KMS-11 (cell line): ENCODE measurements at regions not wholly inside any gene's neighbourhood (a gene's known extent, or its start where the extent isn't known, plus 50 kb on each side); places are given as distances from the start of the nearest gene placed in this dataset.
"Not testable (repeated sequence)": the region's sequence is repeated elsewhere in the genome, so short reads cannot be mapped to it uniquely, and the experiment has no call there.

Source experiments
- H2AFZ ChIP-seq: fragments of 200-600 bp; sonication (generic); 2 replicates; pipeline ENCODE4 v1.6.1; 2016; ENCODE audit warnings: antibody characterized with exemption, mixed run types, low read depth
- H3K27ac ChIP-seq: fragments of 200-600 bp; sonication (generic); 2 replicates; pipeline ENCODE4 v1.6.1; 2016; ENCODE audit warnings: mild to moderate bottlenecking, mixed run types
- H3K27me3 ChIP-seq: fragments of 200-600 bp; sonication (generic); 2 replicates; pipeline ENCODE4 v1.6.1; 2017; ENCODE audit warnings: mild to moderate bottlenecking, low read depth, mixed run types, moderate library complexity; ENCODE audit not compliant: insufficient read depth
- H3K36me3 ChIP-seq: fragments of 200-600 bp; sonication (generic); 2 replicates; pipeline ENCODE4 v1.6.1; 2017; ENCODE audit warnings: mild to moderate bottlenecking, mixed run types; ENCODE audit not compliant: insufficient read depth
- H3K4me1 ChIP-seq: fragments of 200-600 bp; sonication (generic); 2 replicates; pipeline ENCODE4 v1.6.1; 2016; ENCODE audit warnings: mild to moderate bottlenecking, low read depth, mixed run types; ENCODE audit not compliant: poor library complexity, severe bottlenecking
- H3K4me2 ChIP-seq: fragments of 200-600 bp; sonication (generic); 2 replicates; pipeline ENCODE4 v1.7.0; 2016; ENCODE audit warnings: mild to moderate bottlenecking, mixed run types
- H3K4me3 ChIP-seq: fragments of 200-600 bp; sonication (generic); IDR thresholded peaks from 2 replicates; pipeline ENCODE4 v1.6.1; 2017; ENCODE audit warnings: low read depth, low read length, mixed read lengths; ENCODE audit not compliant: insufficient read depth
- H3K79me2 ChIP-seq: fragments of 200-600 bp; sonication (generic); 2 replicates; pipeline ENCODE4 v1.6.1; 2016; ENCODE audit warnings: low read depth, mixed run types; ENCODE audit not compliant: insufficient read depth
- H3K9ac ChIP-seq: fragments of 200-600 bp; sonication (generic); 2 replicates; pipeline ENCODE4 v1.6.1; 2016; ENCODE audit warnings: mild to moderate bottlenecking, mixed run types
- H4K20me1 ChIP-seq: fragments of 200-600 bp; sonication (generic); 2 replicates; pipeline ENCODE4 v1.6.1; 2016; ENCODE audit warnings: mild to moderate bottlenecking, mixed run types; ENCODE audit not compliant: insufficient read depth
- TF ChIP-seq, protein P1 (sequence below): fragments of 200-600 bp; sonication (generic); conservative IDR thresholded peaks from 2 replicates; pipeline ENCODE4 v1.6.1; 2017; ENCODE audit warnings: low read depth, mild to moderate bottlenecking, antibody characterized with exemption, low read length, moderate library complexity, mixed read lengths

GRCh38 chr13:54029720-54030119 is 1001.1 kb downstream of the OLFM4 start:
- Histone ChIP-seq H3K4me3 (no peak overlapping the region), H4K20me1 (no peaks in the 10 kb centered on the region), H2AFZ (no peak overlapping the region), H3K9ac (no peak overlapping the region), H3K27ac (no peak overlapping the region), H3K4me2 (no peak overlapping the region), H3K79me2 (no peaks in the 10 kb centered on the region), H3K36me3 (no peaks in the 10 kb centered on the region), H3K27me3 (no peaks in the 10 kb centered on the region), H3K4me1 (no peaks in the 10 kb centered on the region)
- TF ChIP-seq, protein P1, sequence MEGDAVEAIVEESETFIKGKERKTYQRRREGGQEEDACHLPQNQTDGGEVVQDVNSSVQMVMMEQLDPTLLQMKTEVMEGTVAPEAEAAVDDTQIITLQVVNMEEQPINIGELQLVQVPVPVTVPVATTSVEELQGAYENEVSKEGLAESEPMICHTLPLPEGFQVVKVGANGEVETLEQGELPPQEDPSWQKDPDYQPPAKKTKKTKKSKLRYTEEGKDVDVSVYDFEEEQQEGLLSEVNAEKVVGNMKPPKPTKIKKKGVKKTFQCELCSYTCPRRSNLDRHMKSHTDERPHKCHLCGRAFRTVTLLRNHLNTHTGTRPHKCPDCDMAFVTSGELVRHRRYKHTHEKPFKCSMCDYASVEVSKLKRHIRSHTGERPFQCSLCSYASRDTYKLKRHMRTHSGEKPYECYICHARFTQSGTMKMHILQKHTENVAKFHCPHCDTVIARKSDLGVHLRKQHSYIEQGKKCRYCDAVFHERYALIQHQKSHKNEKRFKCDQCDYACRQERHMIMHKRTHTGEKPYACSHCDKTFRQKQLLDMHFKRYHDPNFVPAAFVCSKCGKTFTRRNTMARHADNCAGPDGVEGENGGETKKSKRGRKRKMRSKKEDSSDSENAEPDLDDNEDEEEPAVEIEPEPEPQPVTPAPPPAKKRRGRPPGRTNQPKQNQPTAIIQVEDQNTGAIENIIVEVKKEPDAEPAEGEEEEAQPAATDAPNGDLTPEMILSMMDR: no peak

DNA sequence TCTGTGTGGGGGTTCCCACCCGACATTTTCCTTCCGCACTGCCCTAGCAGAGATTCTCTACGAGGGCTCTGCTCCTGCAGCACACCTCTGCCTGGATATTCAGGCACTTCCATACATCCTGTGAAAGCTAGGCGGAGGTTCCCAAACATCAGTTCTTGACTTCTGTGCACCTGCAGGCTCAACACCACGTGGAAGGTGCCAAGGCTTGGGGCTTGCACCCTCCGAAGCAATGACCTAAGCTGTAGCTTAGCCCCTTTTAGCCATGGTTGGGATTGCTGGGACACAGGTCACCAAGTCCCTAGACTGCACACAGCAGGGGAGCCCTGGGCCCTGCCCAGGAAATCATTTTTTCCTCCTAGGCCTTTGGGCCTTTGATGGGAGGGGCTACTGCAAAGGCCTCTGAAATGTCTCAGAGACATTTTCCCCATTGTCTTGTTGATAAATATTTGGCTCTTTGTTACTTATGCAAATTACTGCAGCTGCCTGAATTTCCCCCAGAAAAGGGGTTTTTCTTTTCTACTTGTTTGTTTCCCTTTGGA is 1004.8 kb downstream of the OLFM4 start:
- Histone ChIP-seq H3K27me3 (no peaks in the 10 kb centered on the region), H3K36me3 (no peaks in the 10 kb centered on the region), H2AFZ (no peak overlapping the region), H3K79me2 (no peaks in the 10 kb centered on the region), H3K4me3 (no peak overlapping the region), H3K4me2 (no peak overlapping the region), H3K9ac (no peak overlapping the region), H4K20me1 (no peaks in the 10 kb centered on the region), H3K27ac (no peak overlapping the region), H3K4me1 (no peaks in the 10 kb centered on the region)
- TF ChIP-seq, protein P1: no peak

DNA sequence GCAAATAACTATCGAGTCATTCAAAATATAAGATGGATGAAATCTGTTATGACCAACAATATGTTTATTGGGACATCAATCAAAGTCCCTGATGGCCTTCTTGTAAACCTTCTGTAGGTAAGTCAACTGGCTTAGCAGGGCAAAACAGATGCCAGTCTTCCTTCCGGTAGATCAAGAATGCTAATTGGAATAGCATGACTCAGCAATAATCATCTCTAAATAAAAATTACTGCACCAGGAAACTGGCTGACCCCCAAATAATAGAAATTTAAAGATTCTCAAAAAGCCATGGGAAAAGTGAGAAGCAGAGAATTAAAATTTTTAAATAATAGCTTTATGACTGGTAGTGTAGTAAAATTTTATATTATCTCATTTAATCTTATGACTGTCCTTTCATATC is 1005.4 kb downstream of the OLFM4 start:
- Histone ChIP-seq H3K36me3 (no peaks in the 10 kb centered on the region), H3K27ac (no peak overlapping the region), H2AFZ (no peak overlapping the region), H4K20me1 (no peaks in the 10 kb centered on the region), H3K4me3 (no peak overlapping the region), H3K4me1 (no peaks in the 10 kb centered on the region), H3K9ac (no peak overlapping the region), H3K79me2 (no peaks in the 10 kb centered on the region), H3K4me2 (no peak overlapping the region), H3K27me3 (no peaks in the 10 kb centered on the region)
- TF ChIP-seq, protein P1: no peak

DNA sequence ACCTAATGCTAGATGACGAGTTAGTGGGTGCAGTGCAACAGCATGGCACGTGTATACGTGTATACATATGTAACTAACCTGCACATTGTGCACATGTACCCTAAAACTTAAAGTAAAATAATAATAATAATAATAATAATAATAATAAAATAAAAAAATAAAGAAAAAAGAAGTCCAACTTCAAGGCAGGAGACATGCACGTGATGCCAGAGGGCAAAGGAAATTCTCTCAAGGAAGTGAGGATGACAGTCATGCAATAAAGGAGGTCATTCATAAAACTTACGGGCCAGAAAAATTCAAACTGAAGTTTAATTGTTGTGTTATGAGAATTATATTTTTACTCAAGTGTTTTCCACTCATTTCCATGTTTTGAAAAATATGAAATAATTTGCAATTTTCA is 1028.8 kb downstream of the OLFM4 start:
- not testable (repeated sequence) for H3K4me1 ChIP-seq, H3K9ac ChIP-seq, H4K20me1 ChIP-seq, H2AFZ ChIP-seq, H3K36me3 ChIP-seq, H3K4me3 ChIP-seq, H3K27me3 ChIP-seq, H3K27ac ChIP-seq, H3K79me2 ChIP-seq, H3K4me2 ChIP-seq

GRCh38 chr13:54069958-54070357 is 1041.3 kb downstream of the OLFM4 start:
- H3K27ac ChIP-seq, H2AFZ ChIP-seq, H4K20me1 ChIP-seq, H3K36me3 ChIP-seq, H3K4me3 ChIP-seq, H3K9ac ChIP-seq, H3K4me1 ChIP-seq, H3K79me2 ChIP-seq, H3K4me2 ChIP-seq, H3K27me3 ChIP-seq: not testable (repeated sequence)
